NCI-H2171 treated with DMSO at 0.1 percent for 48 hours (cell line): ENCODE measurements at regions not wholly inside any gene's neighbourhood (a gene's known extent, or its start where the extent isn't known, plus 50 kb on each side); places are given as distances from the start of the nearest gene placed in this dataset.

Source experiments
- DNase-seq: peaks from one replicate; lab custom pipeline; 2025; lab: John Stamatoyannopoulos, UW

GRCh38 chr5:62030326-62030725 is 275.7 kb upstream of the KIF2A start:
- no peak for DNase-seq

- no peak for DNase-seq
Observed at GRCh38 chr5:62038024-62038423, 268.0 kb upstream of the KIF2A start.

- DNase-seq: no peak
Observed at GRCh38 chr5:62041156-62041756, 264.8 kb upstream of the KIF2A start.

- no peak for DNase-seq
Observed at GRCh38 chr5:62042007-62042406, 264.0 kb upstream of the KIF2A start.

GRCh38 chr5:62043289-62044280 is 262.4 kb upstream of the KIF2A start:
- no peak for DNase-seq

GRCh38 chr5:62044989-62045388 is 261.0 kb upstream of the KIF2A start:
- DNase-seq: no peak

- DNase-seq: no peak
Observed at GRCh38 chr5:62046191-62046590, 259.8 kb upstream of the KIF2A start.

GRCh38 chr5:62051747-62052146 is 254.3 kb upstream of the KIF2A start:
- no peak for DNase-seq

GRCh38 chr5:62059960-62060359 is 246.0 kb upstream of the KIF2A start:
- no peak for DNase-seq

- no peak for DNase-seq
Observed at GRCh38 chr5:62065050-62065449, 241.0 kb upstream of the KIF2A start.

- no peak for DNase-seq
Observed at GRCh38 chr5:62066761-62067277, 239.2 kb upstream of the KIF2A start.

- no peak for DNase-seq
Observed at GRCh38 chr5:62068554-62068953, 237.5 kb upstream of the KIF2A start.

- DNase-seq: no peak
Observed at GRCh38 chr5:62077387-62077786, 228.6 kb upstream of the KIF2A start.

- DNase-seq: no peak
Observed at GRCh38 chr5:62077823-62078550, 228.0 kb upstream of the KIF2A start.

GRCh38 chr5:62082370-62082801 is 223.6 kb upstream of the KIF2A start:
- no peak for DNase-seq

GRCh38 chr5:62083247-62083646 is 222.8 kb upstream of the KIF2A start:
- no peak for DNase-seq

- DNase-seq: no peak
Observed at GRCh38 chr5:62083661-62084060, 222.3 kb upstream of the KIF2A start.

GRCh38 chr5:62084391-62084790 is 221.6 kb upstream of the KIF2A start:
- DNase-seq: no peak

GRCh38 chr5:62090953-62091352 is 215.1 kb upstream of the KIF2A start:
- no peak for DNase-seq

- DNase-seq: no peak
Observed at GRCh38 chr5:62093411-62093810, 212.6 kb upstream of the KIF2A start.

- peak; percentile 43 for DNase-seq
Observed at GRCh38 chr5:62093976-62094375, 212.0 kb upstream of the KIF2A start.

GRCh38 chr5:62097361-62097760 is 208.6 kb upstream of the KIF2A start:
- DNase-seq: no peak
